ENCODE measurements at regions not wholly inside any gene's neighbourhood (a gene's known extent, or its start where the extent isn't known, plus 50 kb on each side); places are given as distances from the start of the nearest gene placed in this dataset.

- Histone ChIP-seq H3K4me3 (ENCODE audit: low read length) (no peak overlapping the region), H3K9me3 (ENCODE audit: control insufficient read depth, low read depth, low read length) (no peaks in the 10 kb centered on the region), H3K36me3 (ENCODE audit: control insufficient read depth, insufficient read depth, low read length) (no peaks in the 10 kb centered on the region), H3K4me1 (ENCODE audit: control insufficient read depth, insufficient read depth, low read length) (no peaks in the 10 kb centered on the region), H3K27ac (ENCODE audit: low read length) (no peak overlapping the region), H3K27me3 (ENCODE audit: control insufficient read depth, insufficient read depth, low read length) (no peaks in the 10 kb centered on the region)
- no peak for DNase-seq
- no CpG with 5 or more reads among the region's 4 CpGs for WGBS (ENCODE audit: insufficient coverage, low lambda C conversion rate)
Measured at GRCh38 chr7:11950281-11950680, 118.3 kb upstream of the THSD7A start.

DNA sequence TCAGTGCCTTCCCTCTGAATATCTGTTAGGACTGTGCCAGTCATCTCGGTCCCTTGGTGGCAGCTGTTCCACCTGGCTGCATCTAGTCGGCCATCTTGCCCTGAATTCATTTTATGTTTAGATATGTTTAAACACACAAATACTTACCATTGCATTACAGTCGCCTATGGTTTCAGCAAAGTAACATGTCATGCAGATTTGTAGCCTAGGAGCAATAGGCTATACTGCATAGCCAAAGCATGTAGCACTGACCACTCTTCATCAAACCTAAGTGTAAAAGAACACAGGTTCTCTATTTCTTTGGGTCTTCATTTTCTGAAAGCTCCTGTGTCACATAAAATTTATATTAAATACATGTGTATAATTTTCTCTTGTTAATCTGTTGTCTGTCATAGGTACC is 118.9 kb upstream of the THSD7A start:
- Histone ChIP-seq H3K4me3 (ENCODE audit: low read length) (no peak overlapping the region), H3K27ac (ENCODE audit: low read length) (no peak overlapping the region), H3K4me1 (ENCODE audit: control insufficient read depth, insufficient read depth, low read length) (no peaks in the 10 kb centered on the region), H3K9me3 (ENCODE audit: control insufficient read depth, low read depth, low read length) (no peaks in the 10 kb centered on the region), H3K36me3 (ENCODE audit: control insufficient read depth, insufficient read depth, low read length) (no peaks in the 10 kb centered on the region), H3K27me3 (ENCODE audit: control insufficient read depth, insufficient read depth, low read length) (no peaks in the 10 kb centered on the region)
- no peak for DNase-seq
- no CpG with 5 or more reads among the region's 3 CpGs for WGBS (ENCODE audit: insufficient coverage, low lambda C conversion rate)

DNA sequence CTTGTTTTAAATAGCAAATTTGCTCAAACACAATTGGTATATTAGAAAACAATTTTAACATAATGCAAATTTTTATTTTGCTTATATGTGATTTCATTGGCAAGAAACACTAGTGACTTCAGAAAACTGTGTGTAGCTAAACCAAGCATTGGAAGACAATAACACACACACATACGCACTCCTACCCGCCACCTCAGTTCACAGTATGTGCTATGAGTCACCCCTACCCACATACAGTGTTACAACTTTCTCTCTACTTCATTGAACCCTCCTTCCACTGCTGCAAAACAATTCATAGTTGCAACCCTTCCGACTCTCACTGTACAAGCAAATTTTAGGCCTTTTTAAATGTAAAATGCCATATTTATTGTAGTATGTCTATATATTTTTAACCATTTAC is 119.9 kb upstream of the THSD7A start:
- DNase-seq, result no peak
- Histone ChIP-seq H3K9me3 (ENCODE audit: control insufficient read depth, low read depth, low read length) (no peaks in the 10 kb centered on the region), H3K27me3 (ENCODE audit: control insufficient read depth, insufficient read depth, low read length) (no peaks in the 10 kb centered on the region), H3K4me1 (ENCODE audit: control insufficient read depth, insufficient read depth, low read length) (no peaks in the 10 kb centered on the region), H3K4me3 (ENCODE audit: low read length) (no peak overlapping the region), H3K27ac (ENCODE audit: low read length) (no peak overlapping the region), H3K36me3 (ENCODE audit: control insufficient read depth, insufficient read depth, low read length) (no peaks in the 10 kb centered on the region)
- 100% methylated on average over 1 of the region's 3 CpGs for WGBS (ENCODE audit: insufficient coverage, low lambda C conversion rate)

DNA sequence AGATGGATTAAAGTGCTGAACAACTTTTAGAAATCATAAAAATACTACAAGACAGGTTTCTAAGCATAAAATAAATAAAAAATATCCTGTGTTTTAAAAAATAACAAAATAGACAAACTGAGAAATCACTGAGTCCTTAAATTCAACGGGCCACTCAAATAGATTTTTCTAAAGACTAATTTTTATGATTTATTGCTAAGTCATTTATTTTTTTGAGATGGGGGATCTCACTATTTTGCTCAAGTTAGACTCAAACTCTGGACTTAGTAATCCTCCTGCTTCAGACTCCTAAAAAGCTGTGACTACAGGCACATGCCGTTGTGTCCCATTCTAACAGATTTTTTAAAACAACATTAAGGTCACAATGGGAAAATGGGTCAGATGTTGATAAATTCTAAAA is 121.0 kb upstream of the THSD7A start:
- Histone ChIP-seq H3K36me3 (ENCODE audit: control insufficient read depth, insufficient read depth, low read length) (no peaks in the 10 kb centered on the region), H3K4me1 (ENCODE audit: control insufficient read depth, insufficient read depth, low read length) (no peaks in the 10 kb centered on the region), H3K9me3 (ENCODE audit: control insufficient read depth, low read depth, low read length) (no peaks in the 10 kb centered on the region), H3K27ac (ENCODE audit: low read length) (no peak overlapping the region), H3K27me3 (ENCODE audit: control insufficient read depth, insufficient read depth, low read length) (no peaks in the 10 kb centered on the region), H3K4me3 (ENCODE audit: low read length) (no peak overlapping the region)
- DNase-seq, result no peak
- WGBS (ENCODE audit: insufficient coverage, low lambda C conversion rate), result 58% methylated on average over 2 of the region's 2 CpGs

GRCh38 chr7:11956991-11957390 is 125.0 kb upstream of the THSD7A start:
- Histone ChIP-seq H3K4me1 (ENCODE audit: control insufficient read depth, insufficient read depth, low read length) (no peaks in the 10 kb centered on the region), H3K4me3 (ENCODE audit: low read length) (no peak overlapping the region), H3K27me3 (ENCODE audit: control insufficient read depth, insufficient read depth, low read length) (no peaks in the 10 kb centered on the region), H3K27ac (ENCODE audit: low read length) (no peak overlapping the region), H3K36me3 (ENCODE audit: control insufficient read depth, insufficient read depth, low read length) (no peaks in the 10 kb centered on the region), H3K9me3 (ENCODE audit: control insufficient read depth, low read depth, low read length) (no peaks in the 10 kb centered on the region)
- 83% methylated on average over 2 of the region's 5 CpGs for WGBS (ENCODE audit: insufficient coverage, low lambda C conversion rate)
- DNase-seq, result no peak

GRCh38 chr7:11957956-11958355 is 126.0 kb upstream of the THSD7A start:
- DNase-seq, result no peak
- no peak overlapping the region for H3K4me3 ChIP-seq (ENCODE audit: low read length)
- no peaks in the 10 kb centered on the region for H3K36me3 ChIP-seq (ENCODE audit: control insufficient read depth, insufficient read depth, low read length)
- H3K4me1 ChIP-seq (ENCODE audit: control insufficient read depth, insufficient read depth, low read length), result no peaks in the 10 kb centered on the region
- no peaks in the 10 kb centered on the region for H3K27me3 ChIP-seq (ENCODE audit: control insufficient read depth, insufficient read depth, low read length)
- WGBS (ENCODE audit: insufficient coverage, low lambda C conversion rate), result 100% methylated on average over 1 of the region's 1 CpG
- H3K27ac ChIP-seq (ENCODE audit: low read length), result no peak overlapping the region
- H3K9me3 ChIP-seq (ENCODE audit: control insufficient read depth, low read depth, low read length), result no peaks in the 10 kb centered on the region

- H3K9me3 ChIP-seq (ENCODE audit: control insufficient read depth, low read depth, low read length), result no peaks in the 10 kb centered on the region
- no peaks in the 10 kb centered on the region for H3K36me3 ChIP-seq (ENCODE audit: control insufficient read depth, insufficient read depth, low read length)
- no peak overlapping the region for H3K4me3 ChIP-seq (ENCODE audit: low read length)
- H3K4me1 ChIP-seq (ENCODE audit: control insufficient read depth, insufficient read depth, low read length), result no peaks in the 10 kb centered on the region
- WGBS (ENCODE audit: insufficient coverage, low lambda C conversion rate), result 83% methylated on average over 1 of the region's 2 CpGs
- DNase-seq, result no peak
- no peak overlapping the region for H3K27ac ChIP-seq (ENCODE audit: low read length)
- H3K27me3 ChIP-seq (ENCODE audit: control insufficient read depth, insufficient read depth, low read length), result no peaks in the 10 kb centered on the region
Measured at GRCh38 chr7:11959121-11959520, 127.1 kb upstream of the THSD7A start.

DNA sequence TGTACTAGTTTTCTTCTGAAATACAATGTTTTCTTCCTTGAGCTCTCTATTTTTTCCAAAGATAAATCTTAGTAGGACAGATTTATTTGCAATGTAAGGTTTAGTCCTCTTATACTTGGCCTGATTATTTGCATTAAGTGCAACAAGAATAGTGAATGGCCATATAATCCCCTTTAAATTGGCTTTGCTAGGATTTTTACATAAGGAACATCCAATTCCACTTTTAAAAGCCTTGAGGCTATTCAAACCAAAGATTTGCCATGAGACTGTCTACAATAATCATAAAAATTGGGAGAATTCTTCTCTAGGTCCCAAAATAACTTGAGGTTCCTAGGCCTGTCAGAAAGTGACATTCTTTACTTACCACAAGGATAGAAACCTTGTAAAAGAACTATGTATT is 128.6 kb upstream of the THSD7A start:
- no peaks in the 10 kb centered on the region for H3K9me3 ChIP-seq (ENCODE audit: control insufficient read depth, low read depth, low read length)
- no peak overlapping the region for H3K27ac ChIP-seq (ENCODE audit: low read length)
- H3K4me3 ChIP-seq (ENCODE audit: low read length), result no peak overlapping the region
- H3K4me1 ChIP-seq (ENCODE audit: control insufficient read depth, insufficient read depth, low read length), result no peaks in the 10 kb centered on the region
- H3K36me3 ChIP-seq (ENCODE audit: control insufficient read depth, insufficient read depth, low read length), result no peaks in the 10 kb centered on the region
- no peak for DNase-seq
- no peaks in the 10 kb centered on the region for H3K27me3 ChIP-seq (ENCODE audit: control insufficient read depth, insufficient read depth, low read length)

DNA sequence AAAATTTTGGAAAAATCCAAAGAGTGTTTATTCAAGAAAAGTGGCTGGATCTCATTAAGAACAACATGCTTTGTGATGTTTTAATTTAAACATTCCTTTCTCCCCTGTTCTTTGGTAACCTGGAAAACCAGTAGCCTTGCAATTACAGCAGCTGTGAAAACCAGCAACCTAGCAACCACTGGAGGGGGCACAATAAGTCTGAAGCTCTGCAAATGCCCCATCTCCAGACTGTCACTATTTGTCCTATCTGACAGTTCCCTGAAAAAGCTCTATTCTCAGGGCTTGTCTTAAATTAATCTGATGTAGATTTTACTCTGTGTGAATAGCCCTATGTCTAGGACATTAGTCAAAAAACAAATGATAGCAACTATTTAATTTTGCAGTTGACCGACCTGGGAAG is 137.6 kb upstream of the THSD7A start:
- Histone ChIP-seq H3K4me1 (ENCODE audit: control insufficient read depth, insufficient read depth, low read length) (no peaks in the 10 kb centered on the region), H3K36me3 (ENCODE audit: control insufficient read depth, insufficient read depth, low read length) (no peaks in the 10 kb centered on the region), H3K4me3 (ENCODE audit: low read length) (no peak overlapping the region), H3K27ac (ENCODE audit: low read length) (no peak overlapping the region), H3K9me3 (ENCODE audit: control insufficient read depth, low read depth, low read length) (no peaks in the 10 kb centered on the region), H3K27me3 (ENCODE audit: control insufficient read depth, insufficient read depth, low read length) (no peaks in the 10 kb centered on the region)
- no peak for DNase-seq
- WGBS (ENCODE audit: insufficient coverage, low lambda C conversion rate), result 25% methylated on average over 1 of the region's 1 CpG

- H3K27me3 ChIP-seq (ENCODE audit: control insufficient read depth, insufficient read depth, low read length), result no peaks in the 10 kb centered on the region
- DNase-seq, result no peak
- no peaks in the 10 kb centered on the region for H3K4me1 ChIP-seq (ENCODE audit: control insufficient read depth, insufficient read depth, low read length)
- H3K9me3 ChIP-seq (ENCODE audit: control insufficient read depth, low read depth, low read length), result no peaks in the 10 kb centered on the region
- WGBS (ENCODE audit: insufficient coverage, low lambda C conversion rate), result 20% methylated on average over 1 of the region's 3 CpGs
- H3K27ac ChIP-seq (ENCODE audit: low read length), result no peak overlapping the region
- no peaks in the 10 kb centered on the region for H3K36me3 ChIP-seq (ENCODE audit: control insufficient read depth, insufficient read depth, low read length)
- no peak overlapping the region for H3K4me3 ChIP-seq (ENCODE audit: low read length)
Measured at GRCh38 chr7:11970132-11970531, 138.1 kb upstream of the THSD7A start.

- H3K4me1 ChIP-seq (ENCODE audit: control insufficient read depth, insufficient read depth, low read length), result no peaks in the 10 kb centered on the region
- no peak overlapping the region for H3K4me3 ChIP-seq (ENCODE audit: low read length)
- no peaks in the 10 kb centered on the region for H3K36me3 ChIP-seq (ENCODE audit: control insufficient read depth, insufficient read depth, low read length)
- no peak for DNase-seq
- H3K27ac ChIP-seq (ENCODE audit: low read length), result no peak overlapping the region
- H3K9me3 ChIP-seq (ENCODE audit: control insufficient read depth, low read depth, low read length), result no peaks in the 10 kb centered on the region
- no peaks in the 10 kb centered on the region for H3K27me3 ChIP-seq (ENCODE audit: control insufficient read depth, insufficient read depth, low read length)
Measured at GRCh38 chr7:11985376-11985775, 153.4 kb upstream of the THSD7A start.

Measured in large intestine (tissue), 3 donors.